OCI-LY1 (cell line): ENCODE measurements at regions not wholly inside any gene's neighbourhood (a gene's known extent, or its start where the extent isn't known, plus 50 kb on each side); places are given as distances from the start of the nearest gene placed in this dataset.

Experiments
- H2AFZ ChIP-seq: fragments of 200-600 bp; sonication (generic), shearing (Covaris generic); 2 replicates; pipeline ENCODE4 v1.6.0; 2014; ENCODE audit warnings: antibody characterized with exemption, mild to moderate bottlenecking, low read length
- H3F3A ChIP-seq: fragments of 200-600 bp; sonication (generic), shearing (Covaris generic); 2 replicates; pipeline ENCODE4 v1.6.0; 2014; ENCODE audit warnings: mild to moderate bottlenecking, antibody characterized with exemption, low read length, moderate library complexity; ENCODE audit not compliant: insufficient read depth
- H3K27ac ChIP-seq: fragments of 200-600 bp; sonication (generic); 2 replicates; pipeline ENCODE4 v1.5.1; 2014; ENCODE audit warnings: low read length, mixed run types, mild to moderate bottlenecking, low read depth; ENCODE audit not compliant: poor library complexity, severe bottlenecking
- H3K27me3 ChIP-seq: fragments of 200-600 bp; sonication (generic); 2 replicates; pipeline ENCODE4 v1.6.0; 2014; ENCODE audit warnings: antibody characterized with exemption, mild to moderate bottlenecking, low read length, moderate library complexity; ENCODE audit not compliant: insufficient read depth
- H3K36me3 ChIP-seq: fragments of 200-600 bp; sonication (generic); 2 replicates; pipeline ENCODE4 v1.6.1; 2014; ENCODE audit warnings: mild to moderate bottlenecking, antibody characterized with exemption, low read length, moderate library complexity, mixed read lengths; ENCODE audit not compliant: insufficient read depth
- H3K4me1 ChIP-seq: fragments of 200-600 bp; sonication (generic); 2 replicates; pipeline ENCODE4 v1.5.1; 2014; ENCODE audit warnings: mild to moderate bottlenecking, low read length, moderate library complexity; ENCODE audit not compliant: insufficient read depth, severe bottlenecking
- H3K4me2 ChIP-seq: fragments of 200-600 bp; sonication (generic), shearing (Covaris generic); 2 replicates; pipeline ENCODE4 v1.6.1; 2014; ENCODE audit warnings: low read length
- H3K4me3 ChIP-seq: fragments of 200-600 bp; sonication (generic); 2 replicates; pipeline ENCODE4 v1.5.1; 2014; ENCODE audit warnings: low read length, low read depth, mild to moderate bottlenecking, mixed read lengths; ENCODE audit not compliant: poor library complexity, severe bottlenecking
- H3K79me2 ChIP-seq: fragments of 200-600 bp; shearing (Covaris generic); 2 replicates; pipeline ENCODE4 v1.6.1; 2016; ENCODE audit warnings: mixed run types, low read length, mixed read lengths; ENCODE audit not compliant: insufficient read depth
- H3K9ac ChIP-seq: fragments of 200-600 bp; sonication (generic), shearing (Covaris generic); 2 replicates; pipeline ENCODE4 v1.6.1; 2014; ENCODE audit warnings: mild to moderate bottlenecking, low read length, mixed read lengths
- H3K9me2 ChIP-seq: fragments of 200-600 bp; sonication (generic), shearing (Covaris generic); 2 replicates; pipeline ENCODE4 v1.6.1; 2014; ENCODE audit warnings: low read depth, mild to moderate bottlenecking, low read length, mixed read lengths
- H3K9me3 ChIP-seq: fragments of 200-600 bp; shearing (Covaris generic); 2 replicates; pipeline ENCODE4 v1.6.1; 2014; ENCODE audit warnings: low read length, mixed read lengths
- H4K20me1 ChIP-seq: fragments of 200-600 bp; sonication (generic), shearing (Covaris generic); 2 replicates; pipeline ENCODE4 v1.6.0; 2016; ENCODE audit warnings: mild to moderate bottlenecking, low read length; ENCODE audit not compliant: insufficient read depth
- EZH2 ChIP-seq: fragments of 200-600 bp; sonication (generic), shearing (Covaris generic); IDR thresholded peaks from 2 replicates; pipeline ENCODE4 v1.8.0; 2017; ENCODE audit warnings: borderline replicate concordance, mixed run types, mild to moderate bottlenecking, antibody characterized with exemption, low read length, moderate library complexity, mixed read lengths
- TF ChIP-seq, protein P1 (sequence below): fragments of 200-600 bp; sonication (generic), shearing (Covaris generic); IDR thresholded peaks from 2 replicates; pipeline ENCODE4 v1.5.1; 2017; ENCODE audit warnings: mild to moderate bottlenecking, antibody characterized with exemption, low read length, moderate library complexity, mixed read lengths

DNA sequence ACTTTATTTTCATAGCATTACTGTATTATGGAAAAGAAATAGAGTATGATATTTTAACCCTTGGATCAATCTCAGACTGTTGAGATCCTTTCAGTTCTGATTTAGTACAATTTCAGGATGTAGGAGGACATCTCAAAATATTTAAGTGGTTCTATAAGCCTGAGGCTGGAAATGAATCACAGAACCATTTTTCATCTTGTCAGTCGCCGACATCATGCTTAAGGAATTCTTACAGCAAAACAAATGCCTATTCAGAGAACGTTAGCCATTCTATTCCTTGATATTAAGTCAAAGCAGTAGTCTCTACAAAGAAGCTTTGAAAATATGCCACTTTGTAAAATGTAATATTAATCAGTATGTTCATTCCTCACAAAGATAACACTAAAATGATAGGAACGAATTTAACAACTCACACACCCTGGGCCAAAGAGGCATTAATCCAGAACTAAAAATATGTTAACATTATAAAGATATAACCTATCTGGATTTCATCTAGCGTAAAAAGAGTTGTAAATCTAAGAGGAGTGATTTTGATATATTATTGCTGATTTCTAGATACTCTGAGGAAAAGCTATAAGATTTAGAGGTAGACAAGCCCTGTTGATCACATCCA, 152.0 kb downstream of the GASK1B start:
- no peaks in the 10 kb centered on the region for H3K4me1 ChIP-seq
- no peaks in the 10 kb centered on the region for H3K79me2 ChIP-seq

DNA sequence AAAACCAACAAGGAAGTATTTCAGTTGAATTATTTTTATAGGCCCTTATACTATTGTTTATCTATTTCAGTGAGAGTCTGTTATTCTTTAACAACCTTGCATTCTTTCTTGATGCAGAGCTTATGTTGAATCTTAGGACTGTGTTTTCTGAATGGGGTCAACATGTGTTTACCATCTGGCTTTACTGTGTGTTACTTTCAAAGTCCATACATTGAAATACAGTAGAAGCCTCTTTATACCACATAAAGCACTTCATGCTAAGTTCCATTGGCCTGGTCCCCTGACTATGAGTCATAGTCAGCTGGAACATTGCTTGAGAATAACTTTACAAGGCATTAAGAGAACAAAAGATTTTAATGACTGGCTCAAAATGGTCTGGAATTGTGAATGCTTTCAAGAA, 152.6 kb downstream of the GASK1B start:
- Histone ChIP-seq H3K9me3 (no peaks in the 10 kb centered on the region), H4K20me1 (no peaks in the 10 kb centered on the region), H3K27me3 (no peaks in the 10 kb centered on the region), H3K79me2 (no peaks in the 10 kb centered on the region), H3K4me3 (no peak overlapping the region), H3K4me1 (no peaks in the 10 kb centered on the region), H3F3A (no peaks in the 10 kb centered on the region), H3K27ac (no peak overlapping the region), H2AFZ (no peak overlapping the region), H3K4me2 (no peak overlapping the region), H3K36me3 (no peaks in the 10 kb centered on the region), H3K9ac (no peak overlapping the region), H3K9me2 (no peaks in the 10 kb centered on the region)
- TF ChIP-seq, protein P1, sequence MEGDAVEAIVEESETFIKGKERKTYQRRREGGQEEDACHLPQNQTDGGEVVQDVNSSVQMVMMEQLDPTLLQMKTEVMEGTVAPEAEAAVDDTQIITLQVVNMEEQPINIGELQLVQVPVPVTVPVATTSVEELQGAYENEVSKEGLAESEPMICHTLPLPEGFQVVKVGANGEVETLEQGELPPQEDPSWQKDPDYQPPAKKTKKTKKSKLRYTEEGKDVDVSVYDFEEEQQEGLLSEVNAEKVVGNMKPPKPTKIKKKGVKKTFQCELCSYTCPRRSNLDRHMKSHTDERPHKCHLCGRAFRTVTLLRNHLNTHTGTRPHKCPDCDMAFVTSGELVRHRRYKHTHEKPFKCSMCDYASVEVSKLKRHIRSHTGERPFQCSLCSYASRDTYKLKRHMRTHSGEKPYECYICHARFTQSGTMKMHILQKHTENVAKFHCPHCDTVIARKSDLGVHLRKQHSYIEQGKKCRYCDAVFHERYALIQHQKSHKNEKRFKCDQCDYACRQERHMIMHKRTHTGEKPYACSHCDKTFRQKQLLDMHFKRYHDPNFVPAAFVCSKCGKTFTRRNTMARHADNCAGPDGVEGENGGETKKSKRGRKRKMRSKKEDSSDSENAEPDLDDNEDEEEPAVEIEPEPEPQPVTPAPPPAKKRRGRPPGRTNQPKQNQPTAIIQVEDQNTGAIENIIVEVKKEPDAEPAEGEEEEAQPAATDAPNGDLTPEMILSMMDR = no peak

More for the DNA sequence above, 152.0 kb downstream of the GASK1B start:
- TF ChIP-seq, protein P1 = no peak
- TF ChIP-seq EZH2 = no peak
- Histone ChIP-seq H3K9me3 (no peaks in the 10 kb centered on the region), H3K9ac (no peak overlapping the region), H3K27ac (no peak overlapping the region), H3K4me2 (no peak overlapping the region), H3K36me3 (no peaks in the 10 kb centered on the region), H3K4me3 (no peak overlapping the region), H3K9me2 (no peaks in the 10 kb centered on the region), H2AFZ (no peak overlapping the region), H3K27me3 (no peaks in the 10 kb centered on the region), H4K20me1 (no peaks in the 10 kb centered on the region), H3F3A (no peaks in the 10 kb centered on the region)

DNA sequence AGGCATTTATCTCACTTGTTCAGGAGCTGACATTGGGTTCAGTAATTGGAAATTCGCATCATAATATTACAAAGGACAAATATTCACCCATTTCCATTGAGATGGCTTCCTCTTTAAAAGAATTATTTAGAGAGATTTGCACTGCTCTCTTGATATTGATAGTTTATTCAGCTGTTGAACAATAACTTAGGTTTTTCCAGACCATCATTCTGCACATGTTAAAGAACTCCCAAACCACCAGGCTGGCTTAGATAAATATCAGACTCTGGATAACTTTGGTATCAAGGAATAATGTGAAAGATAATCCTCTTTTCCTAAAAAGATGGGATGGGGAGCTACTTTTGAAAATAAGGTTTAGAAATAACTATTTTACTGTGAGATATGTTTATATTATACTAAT, 154.0 kb downstream of the GASK1B start:
- no peaks in the 10 kb centered on the region for H3K79me2 ChIP-seq
- H3K9me3 ChIP-seq = no peaks in the 10 kb centered on the region
- no peaks in the 10 kb centered on the region for H3K27me3 ChIP-seq
- no peak overlapping the region for H3K4me3 ChIP-seq
- no peaks in the 10 kb centered on the region for H4K20me1 ChIP-seq
- H3K4me2 ChIP-seq = no peak overlapping the region
- no peaks in the 10 kb centered on the region for H3K4me1 ChIP-seq
- H3K9ac ChIP-seq = no peak overlapping the region
- no peak for TF ChIP-seq EZH2
- TF ChIP-seq, protein P1 = no peak
- H2AFZ ChIP-seq = no peak overlapping the region
- no peak overlapping the region for H3K27ac ChIP-seq
- H3K9me2 ChIP-seq = no peaks in the 10 kb centered on the region
- H3K36me3 ChIP-seq = no peaks in the 10 kb centered on the region
- H3F3A ChIP-seq = no peaks in the 10 kb centered on the region
